ENCODE measurements at regions not wholly inside any gene's neighbourhood (a gene's known extent, or its start where the extent isn't known, plus 50 kb on each side); places are given as distances from the start of the nearest gene placed in this dataset.

GRCh38 chr13:26813321-26813979, 52.9 kb upstream of the GPR12 start:
- TF ChIP-seq POLR2AphosphoS5 (IDR thresholded peaks at IDR 0.05) (no peak), POLR2A (IDR thresholded peaks at IDR 0.05) (no peak), CTCF (IDR thresholded peaks at IDR 0.05 in 8 of 11, conservative IDR thresholded peaks at IDR 0.05 in 3 of 11) (no peak)
- H3K36me3 ChIP-seq: no peaks in the 10 kb centered on the region
- H3K27ac ChIP-seq: no peak overlapping the region
- no peaks in the 10 kb centered on the region for H3K9me3 ChIP-seq
- H3K4me1 ChIP-seq: no peaks in the 10 kb centered on the region
- H3K4me3 ChIP-seq: no peak overlapping the region
- WGBS, 5 donors: 57 to 67% (median 64%) methylated on average over 10 of the region's 10 CpGs
- H3K27me3 ChIP-seq (replicated peaks in 1 of 7): peaks cover 0 to 34% (median 0%) of the 10 kb centered on the region in 7 donors
- intact Hi-C loops (cut with DNase I; ENCODE audit: low total_unique reads): no loop called here
- DNase-seq: no peak

GRCh38 chr13:26811581-26811980, 51.0 kb upstream of the GPR12 start:
- TF ChIP-seq POLR2A (IDR thresholded peaks at IDR 0.05) (no peak), POLR2AphosphoS5 (IDR thresholded peaks at IDR 0.05) (no peak), CTCF (IDR thresholded peaks at IDR 0.05 in 8 of 11, conservative IDR thresholded peaks at IDR 0.05 in 3 of 11) (no peak)
- no peaks in the 10 kb centered on the region for H3K4me1 ChIP-seq
- no peak overlapping the region for H3K4me3 ChIP-seq
- H3K9me3 ChIP-seq: peaks cover 0 to 2% (median 0%) of the 10 kb centered on the region in 8 donors
- 70 to 80% (median 77%) methylated on average over 2 to 3 of the region's 3 CpGs for WGBS, 5 donors
- H3K27me3 ChIP-seq (replicated peaks in 1 of 7): peaks cover 0 to 45% (median 0%) of the 10 kb centered on the region in 7 donors
- no peaks in the 10 kb centered on the region for H3K36me3 ChIP-seq
- no peak overlapping the region for H3K27ac ChIP-seq
- intact Hi-C loops (cut with DNase I; ENCODE audit: low total_unique reads): no loop called here
- DNase-seq: no peak

Small RNA genes in the stretch of these regions (small RNA-seq; reads per million reads assigned to genes)
- gene RPS21P8: 0 reads per million in 4 donors
